Vagina (tissue), 2 donors: ENCODE measurements at regions not wholly inside any gene's neighbourhood (a gene's known extent, or its start where the extent isn't known, plus 50 kb on each side); places are given as distances from the start of the nearest gene placed in this dataset.

Source experiments
- DNase-seq, 2 donors: peaks; one replicate each; pipeline ENCODE4 v3.0.0-alpha.2; 2017; ENCODE audit errors: extremely low spot score in 2 of 2
- H3K27ac ChIP-seq: fragments of 200-600 bp; sonication (generic); one replicate; pipeline ENCODE4 v1.5.1; 2019
- H3K27me3 ChIP-seq: fragments of 200-600 bp; sonication (generic); one replicate; pipeline ENCODE4 v1.5.1; 2019
- H3K36me3 ChIP-seq, 2 donors: fragments of 200-600 bp; sonication (generic); one replicate each; pipeline ENCODE4 v1.5.1; 2017 to 2019
- H3K4me1 ChIP-seq: fragments of 200-600 bp; sonication (generic); one replicate; pipeline ENCODE4 v1.5.1; 2019
- H3K4me3 ChIP-seq, 2 donors: fragments of 200-600 bp; sonication (generic); 1 replicate in 1 of 2; 2 replicates in 1 of 2; pipeline ENCODE4 v1.5.1; 2016 to 2019
- H3K9me3 ChIP-seq: fragments of 200-600 bp; sonication (generic); one replicate; pipeline ENCODE4 v1.5.1; 2019
- CTCF ChIP-seq, 3 experiments: fragments of 450-650 bp in 2 of 3; fragments of 200-600 bp in 1 of 3; sonication (generic) in 1 of 3; IDR thresholded peaks; one replicate each; pipeline ENCODE4 v1.5.1; 2017 to 2019; ENCODE audit warnings: antibody characterized with exemption in 3 of 3, mild to moderate bottlenecking in 2 of 3, moderate library complexity in 2 of 3
- POLR2A ChIP-seq, 2 donors: fragments of 450-650 bp; IDR thresholded peaks; one replicate each; pipeline ENCODE4 v1.6.1; 2017; ENCODE audit warnings: antibody characterized with exemption in 2 of 2, mild to moderate bottlenecking in 2 of 2, moderate library complexity in 2 of 2
- POLR2AphosphoS5 ChIP-seq, 2 donors: sonication (generic); formaldehyde crosslinking; IDR thresholded peaks; one replicate each; pipeline ENCODE4 v1.9.0; 2017; ENCODE audit warnings: antibody characterized with exemption in 2 of 2, mild to moderate bottlenecking in 2 of 2, low read depth in 1 of 2; ENCODE audit not compliant: insufficient read depth in 1 of 2
- intact Hi-C: fragments of 100-400 bp; cut with DNase I; formaldehyde crosslinking; loops from one replicate; pipeline ENCODE4 v1.15.1; 2023

GRCh38 chr7:80039251-80039884 is 95.3 kb upstream of the GNAI1 start:
- intact Hi-C loops: no loop called here
- TF ChIP-seq CTCF (IDR thresholded peaks at IDR 0.05) (no peak), POLR2AphosphoS5 (IDR thresholded peaks at IDR 0.05; ENCODE audit: insufficient read depth in 1 of 2, low read depth in 1 of 2) (no peak), POLR2A (IDR thresholded peaks at IDR 0.05) (no peak)

GRCh38 chr7:80037689-80038088 is 96.9 kb upstream of the GNAI1 start:
- no peaks in the 10 kb centered on the region for H3K9me3 ChIP-seq
- no peaks in the 10 kb centered on the region for H3K36me3 ChIP-seq
- DNase-seq: no peak
- no peak overlapping the region for H3K4me3 ChIP-seq
- intact Hi-C loops: no loop called here
- TF ChIP-seq POLR2AphosphoS5 (IDR thresholded peaks at IDR 0.05; ENCODE audit: insufficient read depth in 1 of 2, low read depth in 1 of 2): no peak
- TF ChIP-seq POLR2A (IDR thresholded peaks at IDR 0.05): no peak
- H3K27me3 ChIP-seq: no peaks in the 10 kb centered on the region
- H3K27ac ChIP-seq: no peak overlapping the region
- H3K4me1 ChIP-seq: peaks cover 6% of the 10 kb centered on the region

More at GRCh38 chr7:80039251-80039884, 95.3 kb upstream of the GNAI1 start:
- no peak for DNase-seq
- no peak overlapping the region for H3K27ac ChIP-seq
- no peaks in the 10 kb centered on the region for H3K27me3 ChIP-seq
- H3K36me3 ChIP-seq: no peaks in the 10 kb centered on the region
- H3K4me1 ChIP-seq: peaks cover 6% of the 10 kb centered on the region
- H3K9me3 ChIP-seq: no peaks in the 10 kb centered on the region
- no peak overlapping the region for H3K4me3 ChIP-seq

GRCh38 chr7:80036107-80036506 is 98.5 kb upstream of the GNAI1 start:
- Histone ChIP-seq H3K27me3 (no peaks in the 10 kb centered on the region), H3K9me3 (no peaks in the 10 kb centered on the region), H3K27ac (no peak overlapping the region), H3K4me1 (peaks cover 6% of the 10 kb centered on the region), H3K4me3 (no peak overlapping the region), H3K36me3 (no peaks in the 10 kb centered on the region)
- TF ChIP-seq POLR2A (IDR thresholded peaks at IDR 0.05) (no peak), POLR2AphosphoS5 (IDR thresholded peaks at IDR 0.05; ENCODE audit: insufficient read depth in 1 of 2, low read depth in 1 of 2) (no peak), CTCF (IDR thresholded peaks at IDR 0.05) (no peak)
- no peak for DNase-seq
- intact Hi-C loops: no loop called here

- H3K9me3 ChIP-seq: no peaks in the 10 kb centered on the region
- DNase-seq: no peak
- H3K27ac ChIP-seq: no peak overlapping the region
- TF ChIP-seq CTCF (IDR thresholded peaks at IDR 0.05) (no peak), POLR2AphosphoS5 (IDR thresholded peaks at IDR 0.05; ENCODE audit: insufficient read depth in 1 of 2, low read depth in 1 of 2) (no peak), POLR2A (IDR thresholded peaks at IDR 0.05) (no peak)
- H3K36me3 ChIP-seq: no peaks in the 10 kb centered on the region
- H3K4me1 ChIP-seq: no peaks in the 10 kb centered on the region
- no peak overlapping the region for H3K4me3 ChIP-seq
- no peaks in the 10 kb centered on the region for H3K27me3 ChIP-seq
- intact Hi-C loops: no loop called here
Observed at GRCh38 chr7:80028717-80029116, 105.9 kb upstream of the GNAI1 start.

GRCh38 chr7:80027611-80028173 is 106.9 kb upstream of the GNAI1 start:
- no peak for DNase-seq
- Histone ChIP-seq H3K4me1 (no peaks in the 10 kb centered on the region), H3K36me3 (no peaks in the 10 kb centered on the region), H3K27ac (no peak overlapping the region), H3K9me3 (no peaks in the 10 kb centered on the region), H3K27me3 (no peaks in the 10 kb centered on the region), H3K4me3 (no peak overlapping the region)
- intact Hi-C loops: no loop called here
- TF ChIP-seq POLR2AphosphoS5 (IDR thresholded peaks at IDR 0.05; ENCODE audit: insufficient read depth in 1 of 2, low read depth in 1 of 2) (no peak), CTCF (IDR thresholded peaks at IDR 0.05) (no peak), POLR2A (IDR thresholded peaks at IDR 0.05) (no peak)
